ENCODE measurements at regions not wholly inside any gene's neighbourhood (a gene's known extent, or its start where the extent isn't known, plus 50 kb on each side); places are given as distances from the start of the nearest gene placed in this dataset.

DNA sequence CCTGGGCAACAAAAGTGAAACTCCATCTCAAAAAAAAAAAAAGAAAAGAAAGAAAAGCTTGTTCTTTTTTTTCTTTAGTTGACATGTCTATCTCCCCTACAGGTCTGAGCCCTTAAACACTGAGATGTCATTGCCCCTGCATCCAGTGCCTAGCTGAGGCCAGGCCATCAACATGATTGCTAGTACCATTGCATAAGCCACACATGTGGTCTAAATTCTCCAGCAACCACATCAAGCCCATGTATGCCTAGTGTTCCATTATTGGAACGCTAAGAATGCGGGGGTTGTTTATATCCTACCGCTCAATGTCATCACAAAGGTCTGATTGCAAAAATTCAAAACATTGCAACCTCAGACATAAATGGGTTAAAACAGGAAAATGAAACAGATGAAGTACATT, 62.7 kb downstream of the NPTX2 start:
- Mint-ChIP-seq H3K4me3 (no peak overlapping the region), H3K27me3 (ENCODE audit: low read depth) (peaks cover 15% of the 10 kb centered on the region), H3K36me3 (ENCODE audit: low read depth) (no peaks in the 10 kb centered on the region), H3K27ac (ENCODE audit: unreplicated experiment) (no peak overlapping the region), H3K9me3 (no peaks in the 10 kb centered on the region), H3K4me1 (no peaks in the 10 kb centered on the region)
- DNase-seq (ENCODE audit: low read depth, low spot score): no peak
- no peak for TF ChIP-seq CTCF (conservative IDR thresholded peaks at IDR 0.05)

DNA sequence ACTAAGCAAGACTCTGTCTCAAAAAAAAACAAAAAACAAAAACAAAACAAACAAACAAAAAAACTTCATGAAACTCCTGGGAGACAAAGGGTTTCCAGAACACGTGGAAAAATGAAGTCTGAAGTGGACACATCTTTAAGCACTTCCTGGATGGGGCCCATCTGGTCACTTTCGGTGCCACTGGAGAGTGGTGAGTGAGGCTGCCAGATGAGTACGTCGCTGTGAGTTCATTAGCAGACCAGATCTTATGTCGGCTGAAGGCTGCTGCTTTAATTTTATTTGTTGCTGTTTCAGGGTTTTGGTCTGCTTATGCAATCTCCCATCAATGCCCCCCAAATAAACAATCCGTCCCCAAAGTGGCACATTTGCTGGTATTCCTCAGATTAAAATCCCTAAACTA, 64.4 kb downstream of the NPTX2 start:
- Mint-ChIP-seq H3K9me3 (peaks cover 8% of the 10 kb centered on the region), H3K36me3 (ENCODE audit: low read depth) (peaks cover 3% of the 10 kb centered on the region), H3K4me3 (no peak overlapping the region), H3K27ac (ENCODE audit: unreplicated experiment) (peak overlapping the region; percentile 19), H3K27me3 (ENCODE audit: low read depth) (peaks cover 28% of the 10 kb centered on the region), H3K4me1 (no peaks in the 10 kb centered on the region)
- no peak for TF ChIP-seq CTCF (conservative IDR thresholded peaks at IDR 0.05)
- no peak for DNase-seq (ENCODE audit: low read depth, low spot score)

GRCh38 chr7:98681951-98682350, 64.9 kb downstream of the NPTX2 start:
- H3K4me3 Mint-ChIP-seq: no peak overlapping the region
- peaks cover 10% of the 10 kb centered on the region for H3K9me3 Mint-ChIP-seq
- peaks cover 28% of the 10 kb centered on the region for H3K27me3 Mint-ChIP-seq (ENCODE audit: low read depth)
- DNase-seq (ENCODE audit: low read depth, low spot score): no peak
- TF ChIP-seq CTCF (conservative IDR thresholded peaks at IDR 0.05): no peak
- no peaks in the 10 kb centered on the region for H3K4me1 Mint-ChIP-seq
- H3K27ac Mint-ChIP-seq (ENCODE audit: unreplicated experiment): no peak overlapping the region
- peaks cover 3% of the 10 kb centered on the region for H3K36me3 Mint-ChIP-seq (ENCODE audit: low read depth)

GRCh38 chr7:98683514-98683913, 66.4 kb downstream of the NPTX2 start:
- Mint-ChIP-seq H3K9me3 (peaks cover 10% of the 10 kb centered on the region), H3K36me3 (ENCODE audit: low read depth) (peaks cover 3% of the 10 kb centered on the region), H3K27ac (ENCODE audit: unreplicated experiment) (no peak overlapping the region), H3K4me1 (no peaks in the 10 kb centered on the region), H3K27me3 (ENCODE audit: low read depth) (peaks cover 26% of the 10 kb centered on the region), H3K4me3 (no peak overlapping the region)
- DNase-seq (ENCODE audit: low read depth, low spot score): no peak
- TF ChIP-seq CTCF (conservative IDR thresholded peaks at IDR 0.05): no peak

GRCh38 chr7:98685541-98685940, 68.5 kb downstream of the NPTX2 start:
- no peak for DNase-seq (ENCODE audit: low read depth, low spot score)
- no peaks in the 10 kb centered on the region for H3K4me1 Mint-ChIP-seq
- no peak overlapping the region for H3K27ac Mint-ChIP-seq (ENCODE audit: unreplicated experiment)
- H3K27me3 Mint-ChIP-seq (ENCODE audit: low read depth): peaks cover 24% of the 10 kb centered on the region
- no peak for TF ChIP-seq CTCF (conservative IDR thresholded peaks at IDR 0.05)
- peaks cover 3% of the 10 kb centered on the region for H3K36me3 Mint-ChIP-seq (ENCODE audit: low read depth)
- H3K9me3 Mint-ChIP-seq: peaks cover 10% of the 10 kb centered on the region
- H3K4me3 Mint-ChIP-seq: no peak overlapping the region
